ENCODE measurements at regions not wholly inside any gene's neighbourhood (a gene's known extent, or its start where the extent isn't known, plus 50 kb on each side); places are given as distances from the start of the nearest gene placed in this dataset.

GRCh38 chr12:98260276-98260675, 255.1 kb upstream of the TMPO start:
- TF ChIP-seq CTCF (IDR thresholded peaks at IDR 0.05), result no peak
- H3K4me3 Mint-ChIP-seq, result no peak overlapping the region
- no peak overlapping the region for H3K27ac Mint-ChIP-seq
- no peaks in the 10 kb centered on the region for H3K36me3 Mint-ChIP-seq (ENCODE audit: low read depth)
- no peak for DNase-seq
- H3K9me3 Mint-ChIP-seq, result peaks cover 22% of the 10 kb centered on the region
- no peaks in the 10 kb centered on the region for H3K4me1 Mint-ChIP-seq (ENCODE audit: low read depth)
- H3K27me3 Mint-ChIP-seq (ENCODE audit: insufficient read depth), result no peaks in the 10 kb centered on the region

- no peak for TF ChIP-seq CTCF (IDR thresholded peaks at IDR 0.05)
- H3K27ac Mint-ChIP-seq, result no peak overlapping the region
- peaks cover 34% of the 10 kb centered on the region for H3K9me3 Mint-ChIP-seq
- no peaks in the 10 kb centered on the region for H3K4me1 Mint-ChIP-seq (ENCODE audit: low read depth)
- DNase-seq, result no peak
- no peaks in the 10 kb centered on the region for H3K27me3 Mint-ChIP-seq (ENCODE audit: insufficient read depth)
- H3K36me3 Mint-ChIP-seq (ENCODE audit: low read depth), result no peaks in the 10 kb centered on the region
- H3K4me3 Mint-ChIP-seq, result no peak overlapping the region
Observed at GRCh38 chr12:98262902-98263301, 252.5 kb upstream of the TMPO start.

- no peak for TF ChIP-seq CTCF (IDR thresholded peaks at IDR 0.05)
- H3K4me1 Mint-ChIP-seq (ENCODE audit: low read depth), result no peaks in the 10 kb centered on the region
- no peak overlapping the region for H3K4me3 Mint-ChIP-seq
- peaks cover 5% of the 10 kb centered on the region for H3K9me3 Mint-ChIP-seq
- no peak overlapping the region for H3K27ac Mint-ChIP-seq
- H3K36me3 Mint-ChIP-seq (ENCODE audit: low read depth), result no peaks in the 10 kb centered on the region
- no peaks in the 10 kb centered on the region for H3K27me3 Mint-ChIP-seq (ENCODE audit: insufficient read depth)
- no peak for DNase-seq
Observed at GRCh38 chr12:98274430-98275130, 240.8 kb upstream of the TMPO start.

GRCh38 chr12:98275131-98275475, 240.3 kb upstream of the TMPO start:
- Mint-ChIP-seq H3K36me3 (ENCODE audit: low read depth) (no peaks in the 10 kb centered on the region), H3K27ac (no peak overlapping the region), H3K27me3 (ENCODE audit: insufficient read depth) (no peaks in the 10 kb centered on the region), H3K4me1 (ENCODE audit: low read depth) (no peaks in the 10 kb centered on the region), H3K4me3 (no peak overlapping the region), H3K9me3 (peaks cover 6% of the 10 kb centered on the region)
- no peak for TF ChIP-seq CTCF (IDR thresholded peaks at IDR 0.05)
- no peak for DNase-seq

- peaks cover 34% of the 10 kb centered on the region for H3K9me3 Mint-ChIP-seq
- H3K27me3 Mint-ChIP-seq (ENCODE audit: insufficient read depth), result no peaks in the 10 kb centered on the region
- no peak for DNase-seq
- TF ChIP-seq CTCF (IDR thresholded peaks at IDR 0.05), result no peak
- H3K4me3 Mint-ChIP-seq, result no peak overlapping the region
- H3K27ac Mint-ChIP-seq, result no peak overlapping the region
- no peaks in the 10 kb centered on the region for H3K4me1 Mint-ChIP-seq (ENCODE audit: low read depth)
- no peaks in the 10 kb centered on the region for H3K36me3 Mint-ChIP-seq (ENCODE audit: low read depth)
Observed at GRCh38 chr12:98280152-98280551, 235.2 kb upstream of the TMPO start.

GRCh38 chr12:98280621-98281020, 234.8 kb upstream of the TMPO start:
- no peaks in the 10 kb centered on the region for H3K36me3 Mint-ChIP-seq (ENCODE audit: low read depth)
- H3K9me3 Mint-ChIP-seq, result peaks cover 34% of the 10 kb centered on the region
- DNase-seq, result no peak
- no peak overlapping the region for H3K27ac Mint-ChIP-seq
- H3K4me3 Mint-ChIP-seq, result no peak overlapping the region
- H3K27me3 Mint-ChIP-seq (ENCODE audit: insufficient read depth), result no peaks in the 10 kb centered on the region
- TF ChIP-seq CTCF (IDR thresholded peaks at IDR 0.05), result no peak
- no peaks in the 10 kb centered on the region for H3K4me1 Mint-ChIP-seq (ENCODE audit: low read depth)
